H1 (cell line): ENCODE measurements at regions not wholly inside any gene's neighbourhood (a gene's known extent, or its start where the extent isn't known, plus 50 kb on each side); places are given as distances from the start of the nearest gene placed in this dataset.

Experiments used
- CTCF ChIA-PET: fragments of 300-600 bp; sonication (Branson Sonifier 250); formaldehyde crosslinking; loops from one replicate; lab custom pipeline; 2021; ENCODE audit not compliant: partially characterized antibody; lab: Charles Lee
- POLR2A ChIA-PET: fragments of 300-600 bp; sonication (Branson Sonifier 250); formaldehyde crosslinking; loops from one replicate; lab custom pipeline; 2021; ENCODE audit warnings: inconsistent platforms; ENCODE audit not compliant: partially characterized antibody; lab: Charles Lee
- DNase-seq, 2 experiments: peaks; one replicate each; pipeline versions ENCODE4 v3.0.0 to v3.0.0-alpha.2; 2010 to 2022; ENCODE audit warnings: low spot score in 2 of 2, low read depth in 1 of 2, mixed read lengths in 1 of 2
- FAIRE-seq: peaks from 2 replicates; lab custom pipeline; 2011; peaks lifted over from hg19 to GRCh38; lab: Jason Lieb, UNC
- H2AFZ ChIP-seq: 2 replicates; pipeline ENCODE4 v1.8.1; 2012; ENCODE audit warnings: low read length, inconsistent platforms
- H2AK5ac ChIP-seq: 2 replicates; pipeline ENCODE4 v1.6.1; 2013; ENCODE audit warnings: low read depth, low read length
- H2BK120ac ChIP-seq: replicated peaks from 2 replicates; pipeline ENCODE3; 2013; ENCODE audit warnings: low read depth, low read length, inconsistent platforms
- H2BK12ac ChIP-seq: 2 replicates; pipeline ENCODE4 v1.6.1; 2013; ENCODE audit warnings: low read depth, low read length
- H2BK15ac ChIP-seq: 2 replicates; pipeline ENCODE4 v1.6.1; 2013; ENCODE audit warnings: low read length
- H2BK20ac ChIP-seq: 2 replicates; pipeline ENCODE4 v1.6.1; 2013; ENCODE audit warnings: low read length
- H2BK5ac ChIP-seq: 2 replicates; pipeline ENCODE4 v1.6.1; 2013; ENCODE audit warnings: low read depth, low read length
- H3K14ac ChIP-seq: 2 replicates; pipeline ENCODE4 v1.6.1; 2013; ENCODE audit warnings: inconsistent platforms; ENCODE audit not compliant: insufficient read length
- H3K18ac ChIP-seq: 2 replicates; pipeline ENCODE4 v1.6.1; 2013; ENCODE audit warnings: low read length; ENCODE audit errors: extremely low read depth
- H3K23ac ChIP-seq: 2 replicates; pipeline ENCODE4 v1.6.1; 2013; ENCODE audit warnings: inconsistent platforms; ENCODE audit not compliant: insufficient read length
- H3K23me2 ChIP-seq: 2 replicates; pipeline ENCODE4 v1.6.1; 2013; ENCODE audit warnings: low read depth, low read length
- H3K27ac ChIP-seq: 2 replicates; pipeline ENCODE4 v1.6.1; 2011; ENCODE audit warnings: low read depth, low read length, inconsistent platforms
- H3K27me3 ChIP-seq, 4 experiments: replicated peaks in 1 of 4; 1 replicate in 1 of 4; 2 replicates in 3 of 4; pipeline versions ENCODE4 v1.6.1 to v1.8.1; 2011 to 2013; ENCODE audit warnings: low read length in 3 of 4, mild to moderate bottlenecking in 3 of 4, inconsistent platforms in 2 of 4, mixed read lengths in 2 of 4, moderate library complexity in 1 of 4; ENCODE audit not compliant: control insufficient read depth in 3 of 4, insufficient read depth in 3 of 4; ENCODE audit errors: extremely low read depth in 1 of 4
- H3K36me3 ChIP-seq, 4 experiments: 2 replicates each; pipeline versions ENCODE4 v1.6.1 to v1.8.1; 2011 to 2013; ENCODE audit warnings: mild to moderate bottlenecking in 4 of 4, low read length in 3 of 4, moderate library complexity in 2 of 4, control low read depth in 1 of 4, inconsistent platforms in 1 of 4; ENCODE audit not compliant: insufficient read depth in 4 of 4, control insufficient read depth in 2 of 4
- H3K4ac ChIP-seq: replicated peaks from 2 replicates; pipeline ENCODE3; 2013; ENCODE audit warnings: low read length, low read depth, mixed read lengths, inconsistent platforms; ENCODE audit not compliant: insufficient read length
- H3K4me1 ChIP-seq, 4 experiments: replicated peaks in 1 of 4; 1 replicate in 1 of 4; 2 replicates in 3 of 4; pipeline versions ENCODE4 v1.6.1 to v1.8.1; 2011 to 2013; ENCODE audit warnings: low read length in 3 of 4, inconsistent platforms in 2 of 4, mixed read lengths in 1 of 4; ENCODE audit not compliant: insufficient read depth in 4 of 4, control insufficient read depth in 3 of 4
- H3K4me2 ChIP-seq, 2 experiments: 2 replicates each; pipeline versions ENCODE4 v1.6.1 to v1.8.1; 2011 to 2013; ENCODE audit warnings: low read depth in 2 of 2, low read length in 2 of 2, control low read depth in 1 of 2, inconsistent platforms in 1 of 2, mild to moderate bottlenecking in 1 of 2; ENCODE audit not compliant: insufficient read depth in 1 of 2
- H3K4me3 ChIP-seq, 4 experiments: fragments of 200-600, 300-600 bp in 1 of 4; sonication (generic), shearing (Covaris generic), sonication (Bioruptor Twin) in 1 of 4; 2 replicates each; pipeline versions ENCODE4 v1.5.1 to v1.8.1; 2011 to 2016; ENCODE audit warnings: low read length in 4 of 4, low read depth in 3 of 4, control low read depth in 2 of 4, inconsistent platforms in 2 of 4, mild to moderate bottlenecking in 2 of 4, mixed read lengths in 1 of 4, moderate library complexity in 1 of 4; ENCODE audit not compliant: insufficient read depth in 2 of 4; ENCODE audit errors: extremely low read depth in 1 of 4
- H3K56ac ChIP-seq: replicated peaks from 2 replicates; pipeline ENCODE3; 2013; ENCODE audit warnings: low read depth, mild to moderate bottlenecking, mixed read lengths, low read length, inconsistent platforms; ENCODE audit not compliant: insufficient read length
- H3K79me1 ChIP-seq: 2 replicates; pipeline ENCODE4 v1.6.1; 2013; ENCODE audit warnings: low read depth, low read length, control low read depth
- H3K79me2 ChIP-seq, 2 experiments: 2 replicates each; pipeline versions ENCODE4 v1.6.1 to v1.8.1; 2012 to 2013; ENCODE audit warnings: low read length in 2 of 2, mild to moderate bottlenecking in 2 of 2, inconsistent platforms in 1 of 2; ENCODE audit not compliant: insufficient read depth in 2 of 2, control insufficient read depth in 1 of 2
- H3K9ac ChIP-seq, 4 experiments: replicated peaks in 1 of 4; 1 replicate in 1 of 4; 2 replicates in 3 of 4; pipeline versions ENCODE4 v1.6.1 to v1.8.1; 2011 to 2013; ENCODE audit warnings: low read depth in 3 of 4, low read length in 3 of 4, control low read depth in 2 of 4, mild to moderate bottlenecking in 2 of 4, moderate library complexity in 2 of 4, inconsistent platforms in 1 of 4; ENCODE audit errors: extremely low read depth in 1 of 4
- H3K9me3 ChIP-seq, 2 experiments: 2 replicates each; pipeline versions ENCODE4 v1.6.1 to v1.8.1; 2012 to 2013; ENCODE audit warnings: mild to moderate bottlenecking in 2 of 2, moderate library complexity in 2 of 2, control low read depth in 1 of 2, inconsistent platforms in 1 of 2, low read depth in 1 of 2, low read length in 1 of 2, mixed read lengths in 1 of 2; ENCODE audit not compliant: insufficient read depth in 2 of 2
- H4K20me1 ChIP-seq, 2 experiments: replicated peaks in 1 of 2; 2 replicates each; pipeline versions ENCODE3 to v1.8.1; 2011 to 2013; ENCODE audit warnings: inconsistent platforms in 2 of 2, low read length in 2 of 2, mild to moderate bottlenecking in 1 of 2; ENCODE audit not compliant: insufficient read depth in 2 of 2, control insufficient read depth in 1 of 2
- H4K5ac ChIP-seq: 2 replicates; pipeline ENCODE4 v1.6.1; 2013; ENCODE audit warnings: low read length, low read depth, mixed read lengths, inconsistent platforms; ENCODE audit not compliant: insufficient read length
- H4K8ac ChIP-seq: 2 replicates; pipeline ENCODE4 v1.8.0; 2013; ENCODE audit warnings: mild to moderate bottlenecking, moderate library complexity, low read length, inconsistent platforms; ENCODE audit not compliant: insufficient read depth; ENCODE audit errors: extremely low read depth
- H4K91ac ChIP-seq: replicated peaks from 2 replicates; pipeline ENCODE3; 2013; ENCODE audit warnings: low read length, mixed read lengths, inconsistent platforms; ENCODE audit not compliant: insufficient read length
- CTCF ChIP-seq, 3 experiments: IDR thresholded peaks; 1 replicate in 2 of 3; 2 replicates in 1 of 3; pipeline versions ENCODE4 v1.5.1 to v1.6.1; 2011; ENCODE audit warnings: low read length in 3 of 3, mild to moderate bottlenecking in 3 of 3, inconsistent platforms in 2 of 3, low read depth in 1 of 3, moderate library complexity in 1 of 3; ENCODE audit not compliant: insufficient read depth in 1 of 3; ENCODE audit errors: control extremely low read depth in 1 of 3
- GABPA ChIP-seq: IDR thresholded peaks from 2 replicates; pipeline ENCODE4 v1.6.1; 2011; ENCODE audit warnings: mild to moderate bottlenecking, low read length, moderate library complexity, borderline replicate concordance; ENCODE audit not compliant: insufficient read depth
- POU5F1 ChIP-seq: IDR thresholded peaks from 2 replicates; pipeline ENCODE4 v1.6.1; 2011; ENCODE audit warnings: low read depth, mild to moderate bottlenecking, low read length, moderate library complexity
- RAD21 ChIP-seq, 2 experiments: IDR thresholded peaks in 1 of 2; conservative IDR thresholded peaks in 1 of 2; 2 replicates each; pipeline ENCODE4 v1.6.1; 2011; ENCODE audit warnings: low read depth in 2 of 2, low read length in 2 of 2, improper control_type of control experiment in 1 of 2, inconsistent platforms in 1 of 2, mild to moderate bottlenecking in 1 of 2, moderate library complexity in 1 of 2
- RBBP5 ChIP-seq: IDR thresholded peaks from 2 replicates; pipeline ENCODE4 v1.7.1; 2012; ENCODE audit warnings: low read depth, mild to moderate bottlenecking, inconsistent platforms, low read length, moderate library complexity, borderline replicate concordance
- RNF2 ChIP-seq: fragments of 200-900, 300-1000 bp; sonication (generic); IDR thresholded peaks from 2 replicates; pipeline ENCODE4 v1.7.1; 2016; ENCODE audit warnings: borderline replicate concordance, low read depth, mild to moderate bottlenecking, antibody characterized with exemption, low read length; ENCODE audit not compliant: poor library complexity, severe bottlenecking; ENCODE audit errors: missing control alignments
- SIN3A ChIP-seq, 2 experiments: IDR thresholded peaks in 1 of 2; conservative IDR thresholded peaks in 1 of 2; 2 replicates each; pipeline ENCODE4 v1.6.1; 2011 to 2012; ENCODE audit warnings: low read length in 2 of 2, improper control_type of control experiment in 1 of 2, low read depth in 1 of 2, mild to moderate bottlenecking in 1 of 2
- SP4 ChIP-seq: IDR thresholded peaks from 2 replicates; pipeline ENCODE4 v1.6.1; 2012; ENCODE audit warnings: low read length, inconsistent platforms
- WGBS, 2 experiments: shearing (Covaris generic) in 1 of 2; methylation state at CpG; one replicate each; pipeline versions ENCODE4 v1.1.6 to v1.1.7; 2013 to 2015; ENCODE audit warnings: low lambda C conversion rate in 2 of 2, mixed read lengths in 2 of 2, inconsistent platforms in 1 of 2, low coverage in 1 of 2, missing lambda C conversion rate in 1 of 2; ENCODE audit not compliant: insufficient replicate concordance in 2 of 2, insufficient coverage in 1 of 2, insufficient read length in 1 of 2; ENCODE audit errors: extremely low coverage in 1 of 2, missing lambda C conversion rate in 1 of 2; 5-methylcytosine and 5-hydroxymethylcytosine counted together

GRCh38 chr5:120866997-120867396 lies 402.9 kb downstream of the PRR16 start:
- no peak overlapping the region; the same call in 1 of the 2 replicates for H3K27ac ChIP-seq
- POLR2A ChIA-PET = no interaction called here

More at GRCh38 chr5:120866997-120867396, 402.9 kb downstream of the PRR16 start:
- H3K4me3 ChIP-seq = no peak overlapping the region
- H3K79me2 ChIP-seq = no peaks in the 10 kb centered on the region
- H3K4ac ChIP-seq = no peak overlapping the region
- 68% methylated on average over 7 of the region's 7 CpGs; no CpG with 5 or more reads in 1 of the 2 experiments for WGBS, 2 experiments
- H3K23me2 ChIP-seq = no peaks in the 10 kb centered on the region
- no peaks in the 10 kb centered on the region for H3K79me1 ChIP-seq
- no peak overlapping the region for H2BK15ac ChIP-seq
- no peaks in the 10 kb centered on the region for H3K27me3 ChIP-seq
- no peaks in the 10 kb centered on the region for H3K9me3 ChIP-seq
- no peaks in the 10 kb centered on the region for H4K20me1 ChIP-seq
- H4K91ac ChIP-seq = no peak overlapping the region
- H3K4me1 ChIP-seq = peaks cover 0 to 9% (median 1%) of the 10 kb centered on the region in 4 experiments; a peak in 5 of 7 replicates
- no peak overlapping the region for H2BK12ac ChIP-seq
- H2BK120ac ChIP-seq = no peak overlapping the region
- no peak overlapping the region for H2AK5ac ChIP-seq
- no peak for FAIRE-seq
- H2BK5ac ChIP-seq = no peak overlapping the region
- no peak overlapping the region for H2BK20ac ChIP-seq
- H3K9ac ChIP-seq = no peak overlapping the region
- H3K4me2 ChIP-seq = no peak overlapping the region
- no peak overlapping the region for H4K8ac ChIP-seq
- no peak overlapping the region for H3K23ac ChIP-seq
- no peak overlapping the region for H4K5ac ChIP-seq
- H3K14ac ChIP-seq = no peak overlapping the region
- CTCF ChIA-PET = interaction anchor here (0.7 to 3.8 kb wide), 8 partner anchors 9 to 135 kb away, joined by 3 to 14 read pairs (median 5); no protein-coding TSS in a partner anchor
- peak overlapping the region; percentile 28; the same call in 1 of the 2 replicates for H2AFZ ChIP-seq
- no peaks in the 10 kb centered on the region for H3K36me3 ChIP-seq
- H3K18ac ChIP-seq = no peak overlapping the region
- no peak for TF ChIP-seq POU5F1
- TF ChIP-seq GABPA = no peak
- no peak for TF ChIP-seq SIN3A (conservative IDR thresholded peaks at IDR 0.05 in 1 of 2, IDR thresholded peaks at IDR 0.05 in 1 of 2; ENCODE audit: low read depth in 1 of 2, low read length in 2 of 2)
- no peak for TF ChIP-seq RBBP5
- TF ChIP-seq CTCF (IDR thresholded peaks at IDR 0.05; ENCODE audit: control extremely low read depth in 1 of 3, insufficient read depth in 1 of 3, low read depth in 1 of 3, low read length in 3 of 3) = peak; percentile 29 to 51 (median 42)
- no peak for TF ChIP-seq RNF2
- no peak for TF ChIP-seq SP4
- TF ChIP-seq RAD21 (IDR thresholded peaks at IDR 0.05 in 1 of 2, conservative IDR thresholded peaks at IDR 0.05 in 1 of 2; ENCODE audit: low read depth in 2 of 2, low read length in 2 of 2) = peak; percentile 28 to 51; a peak in 3 of 4 replicates
- H3K56ac ChIP-seq = no peak overlapping the region
- no peak for DNase-seq
